NCI-H1417 (cell line): ENCODE measurements at regions not wholly inside any gene's neighbourhood (a gene's known extent, or its start where the extent isn't known, plus 50 kb on each side); places are given as distances from the start of the nearest gene placed in this dataset.
"Not testable (repeated sequence)": the region's sequence is repeated elsewhere in the genome, so short reads cannot be mapped to it uniquely, and the experiment has no call there.

Source experiments
- DNase-seq, 3 experiments: peaks; one replicate each; lab custom pipeline; 2025; lab: John Stamatoyannopoulos, UW

GRCh38 chr4:95779447-95779846 lies 60.4 kb upstream of the PDHA2 start:
- DNase-seq, result no peak

GRCh38 chr4:95778666-95779065 lies 61.2 kb upstream of the PDHA2 start:
- DNase-seq, result no peak

- not testable (repeated sequence) for DNase-seq
Measured at GRCh38 chr4:95770605-95771004, 69.3 kb upstream of the PDHA2 start.

- no peak for DNase-seq
Measured at GRCh38 chr4:95764961-95765360, 74.9 kb upstream of the PDHA2 start.

- DNase-seq, result no peak
Measured at GRCh38 chr4:95761871-95762270, 78.0 kb upstream of the PDHA2 start.

- peak in 1 of 3 experiments; percentile 5 for DNase-seq
Measured at GRCh38 chr4:95761426-95761825, 78.5 kb upstream of the PDHA2 start.

GRCh38 chr4:95760646-95761045 lies 79.2 kb upstream of the PDHA2 start:
- DNase-seq, result not testable (repeated sequence)

GRCh38 chr4:95758001-95758400 lies 81.9 kb upstream of the PDHA2 start:
- DNase-seq, result no peak

GRCh38 chr4:95754667-95755066 lies 85.2 kb upstream of the PDHA2 start:
- DNase-seq, result no peak

GRCh38 chr4:95749204-95749603 lies 90.7 kb upstream of the PDHA2 start:
- DNase-seq, result no peak

- DNase-seq, result no peak
Measured at GRCh38 chr4:95742872-95743271, 97.0 kb upstream of the PDHA2 start.

- DNase-seq, result no peak
Measured at GRCh38 chr4:95742179-95742578, 97.7 kb upstream of the PDHA2 start.

GRCh38 chr4:95732061-95732460 lies 107.8 kb upstream of the PDHA2 start:
- no peak for DNase-seq

- DNase-seq, result peak in 1 of 3 experiments; percentile 10
Measured at GRCh38 chr4:95729596-95729995, 110.3 kb upstream of the PDHA2 start.

GRCh38 chr4:95728145-95728544 lies 111.7 kb upstream of the PDHA2 start:
- no peak for DNase-seq

- DNase-seq, result no peak
Measured at GRCh38 chr4:95715830-95716229, 124.1 kb upstream of the PDHA2 start.

- no peak for DNase-seq
Measured at GRCh38 chr4:95714571-95714970, 125.3 kb upstream of the PDHA2 start.

GRCh38 chr4:95705323-95705722 lies 134.6 kb upstream of the PDHA2 start:
- no peak for DNase-seq

- no peak for DNase-seq
Measured at GRCh38 chr4:95701500-95702170, 138.3 kb upstream of the PDHA2 start.

GRCh38 chr4:95694411-95694810 lies 145.5 kb upstream of the PDHA2 start:
- no peak for DNase-seq

GRCh38 chr4:95693594-95693993 lies 144.8 kb upstream of the UNC5C start:
- DNase-seq, result peak in 1 of 3 experiments; percentile 13

GRCh38 chr4:95676190-95676589 lies 127.4 kb upstream of the UNC5C start:
- no peak for DNase-seq

GRCh38 chr4:95675623-95676022 lies 126.8 kb upstream of the UNC5C start:
- DNase-seq, result no peak

- no peak for DNase-seq
Measured at GRCh38 chr4:95674521-95674981, 125.8 kb upstream of the UNC5C start.
